Hepatocyte (in vitro differentiated cells): ENCODE measurements at regions not wholly inside any gene's neighbourhood (a gene's known extent, or its start where the extent isn't known, plus 50 kb on each side); places are given as distances from the start of the nearest gene placed in this dataset.

Experiments used
- EZH2 ChIP-seq: fragments of 200-600 bp; sonication (generic); IDR thresholded peaks from 2 replicates; pipeline ENCODE4 v1.6.1; 2016; ENCODE audit warnings: antibody characterized with exemption, mild to moderate bottlenecking, borderline replicate concordance
- TF ChIP-seq, protein P1 (sequence below): fragments of 200-600 bp; sonication (generic); IDR thresholded peaks from 2 replicates; pipeline ENCODE4 v1.5.1; 2016; ENCODE audit warnings: antibody characterized with exemption, mild to moderate bottlenecking; ENCODE audit not compliant: poor library complexity

DNA sequence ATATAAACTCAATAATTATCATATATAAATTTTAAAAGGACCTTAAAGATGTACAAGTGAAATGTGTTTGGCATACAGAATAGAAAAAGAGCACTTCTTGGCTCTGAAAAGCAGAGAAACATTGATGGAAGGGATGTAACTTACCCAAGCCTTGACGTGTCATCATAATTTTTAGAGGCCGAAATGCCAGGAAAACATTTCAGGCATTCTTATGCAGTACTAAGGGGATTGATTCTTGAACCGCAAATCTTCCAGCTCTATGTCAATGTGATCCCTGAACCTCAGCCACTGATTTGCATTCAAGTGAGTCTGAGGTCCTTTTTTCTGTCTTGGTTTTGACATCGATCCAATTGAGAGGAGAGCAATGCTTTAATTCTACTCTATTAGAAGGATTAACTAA is 97.8 kb downstream of the CLDN1 start:
- no peak for TF ChIP-seq EZH2
- TF ChIP-seq, protein P1, sequence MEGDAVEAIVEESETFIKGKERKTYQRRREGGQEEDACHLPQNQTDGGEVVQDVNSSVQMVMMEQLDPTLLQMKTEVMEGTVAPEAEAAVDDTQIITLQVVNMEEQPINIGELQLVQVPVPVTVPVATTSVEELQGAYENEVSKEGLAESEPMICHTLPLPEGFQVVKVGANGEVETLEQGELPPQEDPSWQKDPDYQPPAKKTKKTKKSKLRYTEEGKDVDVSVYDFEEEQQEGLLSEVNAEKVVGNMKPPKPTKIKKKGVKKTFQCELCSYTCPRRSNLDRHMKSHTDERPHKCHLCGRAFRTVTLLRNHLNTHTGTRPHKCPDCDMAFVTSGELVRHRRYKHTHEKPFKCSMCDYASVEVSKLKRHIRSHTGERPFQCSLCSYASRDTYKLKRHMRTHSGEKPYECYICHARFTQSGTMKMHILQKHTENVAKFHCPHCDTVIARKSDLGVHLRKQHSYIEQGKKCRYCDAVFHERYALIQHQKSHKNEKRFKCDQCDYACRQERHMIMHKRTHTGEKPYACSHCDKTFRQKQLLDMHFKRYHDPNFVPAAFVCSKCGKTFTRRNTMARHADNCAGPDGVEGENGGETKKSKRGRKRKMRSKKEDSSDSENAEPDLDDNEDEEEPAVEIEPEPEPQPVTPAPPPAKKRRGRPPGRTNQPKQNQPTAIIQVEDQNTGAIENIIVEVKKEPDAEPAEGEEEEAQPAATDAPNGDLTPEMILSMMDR = no peak
